GM18507 (cell line): ENCODE measurements at regions not wholly inside any gene's neighbourhood (a gene's known extent, or its start where the extent isn't known, plus 50 kb on each side); places are given as distances from the start of the nearest gene placed in this dataset.

Experiments used
- DNase-seq: peaks from one replicate; pipeline ENCODE4 v3.0.0; 2011; ENCODE audit warnings: low read depth; ENCODE audit not compliant: insufficient read length; ENCODE audit errors: extremely low spot score
- FAIRE-seq: peaks from 2 replicates; lab custom pipeline; 2011; peaks lifted over from hg19 to GRCh38; lab: Jason Lieb, UNC

GRCh38 chr4:23680671-23681518 lies 209.0 kb downstream of the PPARGC1A start:
- no peak for DNase-seq

GRCh38 chr4:23674694-23675093 lies 215.2 kb downstream of the PPARGC1A start:
- DNase-seq (no peak), FAIRE-seq (no peak)

More at GRCh38 chr4:23680671-23681518, 209.0 kb downstream of the PPARGC1A start:
- FAIRE-seq: no peak

- FAIRE-seq (no peak), DNase-seq (no peak)
Measured at GRCh38 chr4:23667659-23668058, 222.2 kb downstream of the PPARGC1A start.

- DNase-seq: no peak
- FAIRE-seq: no peak
Measured at GRCh38 chr4:23660865-23661264, 229.0 kb downstream of the PPARGC1A start.

- DNase-seq (no peak), FAIRE-seq (no peak)
Measured at GRCh38 chr4:23654791-23655190, 235.1 kb downstream of the PPARGC1A start.

- FAIRE-seq (no peak), DNase-seq (no peak)
Measured at GRCh38 chr4:23648854-23649596, 240.8 kb downstream of the PPARGC1A start.

GRCh38 chr4:23635468-23635867 lies 254.4 kb downstream of the PPARGC1A start:
- no peak for FAIRE-seq
- DNase-seq: no peak

- no peak for FAIRE-seq
- no peak for DNase-seq
Measured at GRCh38 chr4:23631255-23631950, 258.4 kb downstream of the PPARGC1A start.

- FAIRE-seq: no peak
- DNase-seq: no peak
Measured at GRCh38 chr4:23630110-23630509, 259.7 kb downstream of the PPARGC1A start.

GRCh38 chr4:23629421-23629820 lies 260.4 kb downstream of the PPARGC1A start:
- no peak for FAIRE-seq

GRCh38 chr4:23614284-23614892 lies 275.5 kb downstream of the PPARGC1A start:
- FAIRE-seq (no peak), DNase-seq (no peak)

More at GRCh38 chr4:23629421-23629820, 260.4 kb downstream of the PPARGC1A start:
- DNase-seq: no peak

GRCh38 chr4:23613782-23614181 lies 276.1 kb downstream of the PPARGC1A start:
- FAIRE-seq (no peak), DNase-seq (no peak)

GRCh38 chr4:23602720-23603119 lies 287.1 kb downstream of the PPARGC1A start:
- FAIRE-seq (no peak), DNase-seq (no peak)

- DNase-seq: no peak
- FAIRE-seq: no peak
Measured at GRCh38 chr4:23594125-23594524, 295.7 kb downstream of the PPARGC1A start.

GRCh38 chr4:23590431-23590830 lies 299.4 kb downstream of the PPARGC1A start:
- FAIRE-seq (no peak), DNase-seq (no peak)

GRCh38 chr4:23584024-23584423 lies 305.8 kb downstream of the PPARGC1A start:
- FAIRE-seq (no peak), DNase-seq (no peak)

- DNase-seq (no peak), FAIRE-seq (no peak)
Measured at GRCh38 chr4:23582671-23583070, 307.2 kb downstream of the PPARGC1A start.

- no peak for DNase-seq
Measured at GRCh38 chr4:23579166-23579565, 310.7 kb downstream of the PPARGC1A start.

GRCh38 chr4:23577398-23577797 lies 312.4 kb downstream of the PPARGC1A start:
- DNase-seq: no peak

More at GRCh38 chr4:23579166-23579565, 310.7 kb downstream of the PPARGC1A start:
- FAIRE-seq: no peak

GRCh38 chr4:23572382-23572781 lies 317.5 kb downstream of the PPARGC1A start:
- no peak for DNase-seq
- no peak for FAIRE-seq

More at GRCh38 chr4:23577398-23577797, 312.4 kb downstream of the PPARGC1A start:
- no peak for FAIRE-seq
